Vagina (tissue), 2 donors: ENCODE measurements at regions not wholly inside any gene's neighbourhood (a gene's known extent, or its start where the extent isn't known, plus 50 kb on each side); places are given as distances from the start of the nearest gene placed in this dataset.

ENCODE experiments used
- DNase-seq, 2 donors: peaks; one replicate each; pipeline ENCODE4 v3.0.0-alpha.2; 2017; ENCODE audit errors: extremely low spot score in 2 of 2
- H3K27ac ChIP-seq: fragments of 200-600 bp; sonication (generic); one replicate; pipeline ENCODE4 v1.5.1; 2019
- H3K27me3 ChIP-seq: fragments of 200-600 bp; sonication (generic); one replicate; pipeline ENCODE4 v1.5.1; 2019
- H3K36me3 ChIP-seq, 2 donors: fragments of 200-600 bp; sonication (generic); one replicate each; pipeline ENCODE4 v1.5.1; 2017 to 2019
- H3K4me1 ChIP-seq: fragments of 200-600 bp; sonication (generic); one replicate; pipeline ENCODE4 v1.5.1; 2019
- H3K4me3 ChIP-seq, 2 donors: fragments of 200-600 bp; sonication (generic); 1 replicate in 1 of 2; 2 replicates in 1 of 2; pipeline ENCODE4 v1.5.1; 2016 to 2019
- H3K9me3 ChIP-seq: fragments of 200-600 bp; sonication (generic); one replicate; pipeline ENCODE4 v1.5.1; 2019
- CTCF ChIP-seq, 3 experiments: fragments of 450-650 bp in 2 of 3; fragments of 200-600 bp in 1 of 3; sonication (generic) in 1 of 3; IDR thresholded peaks; one replicate each; pipeline ENCODE4 v1.5.1; 2017 to 2019; ENCODE audit warnings: antibody characterized with exemption in 3 of 3, mild to moderate bottlenecking in 2 of 3, moderate library complexity in 2 of 3
- POLR2A ChIP-seq, 2 donors: fragments of 450-650 bp; IDR thresholded peaks; one replicate each; pipeline ENCODE4 v1.6.1; 2017; ENCODE audit warnings: antibody characterized with exemption in 2 of 2, mild to moderate bottlenecking in 2 of 2, moderate library complexity in 2 of 2
- POLR2AphosphoS5 ChIP-seq, 2 donors: sonication (generic); formaldehyde crosslinking; IDR thresholded peaks; one replicate each; pipeline ENCODE4 v1.9.0; 2017; ENCODE audit warnings: antibody characterized with exemption in 2 of 2, mild to moderate bottlenecking in 2 of 2, low read depth in 1 of 2; ENCODE audit not compliant: insufficient read depth in 1 of 2
- intact Hi-C: fragments of 100-400 bp; cut with DNase I; formaldehyde crosslinking; loops from one replicate; pipeline ENCODE4 v1.15.1; 2023

GRCh38 chr13:44769686-44770085 lies 193.6 kb upstream of the TSC22D1 start:
- intact Hi-C loops = loop anchor here (10.0 kb wide), 1 partner anchor 145 kb away; no protein-coding TSS in a partner anchor

GRCh38 chr13:44768775-44769581 lies 192.8 kb upstream of the TSC22D1 start:
- no peak overlapping the region for H3K4me3 ChIP-seq
- H3K27me3 ChIP-seq = no peaks in the 10 kb centered on the region
- H3K4me1 ChIP-seq = peaks cover 20% of the 10 kb centered on the region
- no peaks in the 10 kb centered on the region for H3K9me3 ChIP-seq
- no peak for TF ChIP-seq POLR2AphosphoS5 (IDR thresholded peaks at IDR 0.05; ENCODE audit: insufficient read depth in 1 of 2, low read depth in 1 of 2)
- TF ChIP-seq POLR2A (IDR thresholded peaks at IDR 0.05) = no peak
- TF ChIP-seq CTCF (IDR thresholded peaks at IDR 0.05) = no peak
- no peak for DNase-seq
- H3K36me3 ChIP-seq = no peaks in the 10 kb centered on the region
- intact Hi-C loops = loop anchor here (10.0 kb wide), 1 partner anchor 146 kb away; no protein-coding TSS in a partner anchor
- H3K27ac ChIP-seq = no peak overlapping the region

More at GRCh38 chr13:44769686-44770085, 193.6 kb upstream of the TSC22D1 start:
- TF ChIP-seq POLR2A (IDR thresholded peaks at IDR 0.05) (no peak), POLR2AphosphoS5 (IDR thresholded peaks at IDR 0.05; ENCODE audit: insufficient read depth in 1 of 2, low read depth in 1 of 2) (no peak), CTCF (IDR thresholded peaks at IDR 0.05) (no peak)
- Histone ChIP-seq H3K4me1 (peaks cover 14% of the 10 kb centered on the region), H3K27me3 (no peaks in the 10 kb centered on the region), H3K9me3 (no peaks in the 10 kb centered on the region), H3K27ac (peak overlapping the region; percentile 36), H3K36me3 (no peaks in the 10 kb centered on the region), H3K4me3 (no peak overlapping the region)
- no peak for DNase-seq

- H3K4me1 ChIP-seq = peaks cover 28% of the 10 kb centered on the region
- no peaks in the 10 kb centered on the region for H3K9me3 ChIP-seq
- no peak overlapping the region for H3K4me3 ChIP-seq
- H3K27me3 ChIP-seq = no peaks in the 10 kb centered on the region
- no peak overlapping the region for H3K27ac ChIP-seq
- intact Hi-C loops = loop anchor here (10.0 kb wide), 1 partner anchor 147 kb away; no protein-coding TSS in a partner anchor
- no peaks in the 10 kb centered on the region for H3K36me3 ChIP-seq
- TF ChIP-seq CTCF (IDR thresholded peaks at IDR 0.05) (no peak), POLR2AphosphoS5 (IDR thresholded peaks at IDR 0.05; ENCODE audit: insufficient read depth in 1 of 2, low read depth in 1 of 2) (no peak), POLR2A (IDR thresholded peaks at IDR 0.05) (no peak)
- no peak for DNase-seq
Measured at GRCh38 chr13:44768239-44768638, 192.1 kb upstream of the TSC22D1 start.

- peaks cover 31% of the 10 kb centered on the region for H3K4me1 ChIP-seq
- intact Hi-C loops = loop anchor here (10.0 kb wide), 1 partner anchor 150 kb away; no protein-coding TSS in a partner anchor
- no peak for DNase-seq
Measured at GRCh38 chr13:44765001-44765471, 188.9 kb upstream of the TSC22D1 start.

More at GRCh38 chr13:44765001-44765471, 188.9 kb upstream of the TSC22D1 start:
- H3K27ac ChIP-seq = no peak overlapping the region
- no peaks in the 10 kb centered on the region for H3K9me3 ChIP-seq
- H3K27me3 ChIP-seq = no peaks in the 10 kb centered on the region
- no peak overlapping the region for H3K4me3 ChIP-seq
- no peaks in the 10 kb centered on the region for H3K36me3 ChIP-seq
- TF ChIP-seq POLR2AphosphoS5 (IDR thresholded peaks at IDR 0.05; ENCODE audit: insufficient read depth in 1 of 2, low read depth in 1 of 2) (no peak), CTCF (IDR thresholded peaks at IDR 0.05) (no peak), POLR2A (IDR thresholded peaks at IDR 0.05) (no peak)
